ENCODE measurements at regions not wholly inside any gene's neighbourhood (a gene's known extent, or its start where the extent isn't known, plus 50 kb on each side); places are given as distances from the start of the nearest gene placed in this dataset.

DNA sequence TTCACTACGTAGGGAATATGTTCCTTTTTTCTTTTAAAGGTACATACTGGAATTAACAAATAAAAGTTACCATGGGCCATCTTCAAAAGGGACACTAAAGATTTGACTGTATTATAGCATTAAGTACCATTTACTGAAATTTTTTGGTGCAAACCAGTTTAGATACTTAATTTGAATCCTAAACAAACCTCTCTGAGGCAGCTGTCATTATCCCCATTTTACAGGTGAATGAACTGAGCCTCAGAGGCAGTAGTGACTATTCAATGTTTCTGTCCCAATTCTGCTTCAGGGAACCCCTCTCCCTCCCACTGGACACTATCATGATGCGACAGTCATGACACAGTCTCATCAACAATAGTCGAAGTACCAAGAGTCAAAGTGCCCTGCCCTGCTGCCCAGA is 76.2 kb upstream of the PHF21A start:
- TF ChIP-seq, protein P1, sequence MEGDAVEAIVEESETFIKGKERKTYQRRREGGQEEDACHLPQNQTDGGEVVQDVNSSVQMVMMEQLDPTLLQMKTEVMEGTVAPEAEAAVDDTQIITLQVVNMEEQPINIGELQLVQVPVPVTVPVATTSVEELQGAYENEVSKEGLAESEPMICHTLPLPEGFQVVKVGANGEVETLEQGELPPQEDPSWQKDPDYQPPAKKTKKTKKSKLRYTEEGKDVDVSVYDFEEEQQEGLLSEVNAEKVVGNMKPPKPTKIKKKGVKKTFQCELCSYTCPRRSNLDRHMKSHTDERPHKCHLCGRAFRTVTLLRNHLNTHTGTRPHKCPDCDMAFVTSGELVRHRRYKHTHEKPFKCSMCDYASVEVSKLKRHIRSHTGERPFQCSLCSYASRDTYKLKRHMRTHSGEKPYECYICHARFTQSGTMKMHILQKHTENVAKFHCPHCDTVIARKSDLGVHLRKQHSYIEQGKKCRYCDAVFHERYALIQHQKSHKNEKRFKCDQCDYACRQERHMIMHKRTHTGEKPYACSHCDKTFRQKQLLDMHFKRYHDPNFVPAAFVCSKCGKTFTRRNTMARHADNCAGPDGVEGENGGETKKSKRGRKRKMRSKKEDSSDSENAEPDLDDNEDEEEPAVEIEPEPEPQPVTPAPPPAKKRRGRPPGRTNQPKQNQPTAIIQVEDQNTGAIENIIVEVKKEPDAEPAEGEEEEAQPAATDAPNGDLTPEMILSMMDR (IDR thresholded peaks at IDR 0.05; ENCODE audit: extremely low read depth in 1 of 2, insufficient read depth in 1 of 2, low read depth in 1 of 2, low read length in 2 of 2) = no peak
- TF ChIP-seq POLR2A (IDR thresholded peaks at IDR 0.05; ENCODE audit: low read depth, low read length) (no peak), MAX (IDR thresholded peaks at IDR 0.05; ENCODE audit: insufficient read depth, insufficient read length) (no peak)

Data from endothelial cell of umbilical vein (primary cell).